GM19025 (cell line): ENCODE measurements at regions not wholly inside any gene's neighbourhood (a gene's known extent, or its start where the extent isn't known, plus 50 kb on each side); places are given as distances from the start of the nearest gene placed in this dataset.
"Not testable (repeated sequence)": the region's sequence is repeated elsewhere in the genome, so short reads cannot be mapped to it uniquely, and the experiment has no call there.

Experiments used
- ATAC-seq: cut with Tn5 transposase; IDR thresholded peaks from one replicate; pipeline ENCODE4 v1.9.1; 2021; ENCODE audit warnings: mild to moderate bottlenecking, low read depth, moderate library complexity; ENCODE audit not compliant: unreplicated experiment

GRCh38 chr4:26198931-26199330 lies 121.9 kb upstream of the RBPJ start:
- ATAC-seq: not testable (repeated sequence)

- no peak for ATAC-seq
Measured at GRCh38 chr4:26199596-26199995, 121.2 kb upstream of the RBPJ start.

DNA sequence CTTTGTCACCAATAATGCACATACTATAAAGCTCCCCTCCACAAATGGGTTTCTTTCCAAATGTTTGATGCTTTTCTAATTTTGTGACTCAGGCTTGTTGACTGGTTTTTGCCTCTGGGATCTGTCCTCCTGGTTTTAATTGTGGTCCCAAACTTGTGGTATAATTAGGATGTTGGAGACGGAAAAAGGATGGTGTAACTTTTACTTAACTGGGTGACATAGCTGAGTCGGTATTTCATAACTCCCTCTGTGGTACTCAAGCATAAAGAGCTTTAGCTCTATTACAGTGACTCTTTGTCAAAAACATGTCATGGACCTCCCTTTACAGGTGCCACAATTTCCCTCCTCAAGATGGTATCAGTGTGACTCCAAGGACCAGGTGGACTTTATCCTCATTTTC lies 119.7 kb upstream of the RBPJ start:
- ATAC-seq: no peak

GRCh38 chr4:26204249-26204825 lies 116.5 kb upstream of the RBPJ start:
- no peak for ATAC-seq

- no peak for ATAC-seq
Measured at GRCh38 chr4:26204911-26205370, 115.9 kb upstream of the RBPJ start.

DNA sequence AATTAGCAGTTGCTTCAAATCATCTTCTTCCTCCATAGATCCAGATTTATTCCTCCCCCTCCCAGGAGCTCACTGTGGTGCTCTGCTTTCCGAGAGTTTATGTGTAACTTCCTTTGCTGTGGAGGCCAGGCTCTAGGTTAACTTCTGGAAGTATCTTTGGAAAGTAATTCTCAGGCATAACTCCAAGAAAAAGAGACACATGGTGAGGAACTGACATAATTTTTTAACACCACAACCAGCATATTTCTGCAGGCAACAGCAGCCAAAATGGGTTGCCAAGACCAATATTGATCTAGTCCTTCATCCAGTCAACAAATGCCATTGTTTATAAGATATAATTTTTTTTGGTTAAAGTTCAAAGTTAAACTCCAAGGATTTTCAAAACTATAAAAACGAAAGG lies 114.5 kb upstream of the RBPJ start:
- no peak for ATAC-seq

DNA sequence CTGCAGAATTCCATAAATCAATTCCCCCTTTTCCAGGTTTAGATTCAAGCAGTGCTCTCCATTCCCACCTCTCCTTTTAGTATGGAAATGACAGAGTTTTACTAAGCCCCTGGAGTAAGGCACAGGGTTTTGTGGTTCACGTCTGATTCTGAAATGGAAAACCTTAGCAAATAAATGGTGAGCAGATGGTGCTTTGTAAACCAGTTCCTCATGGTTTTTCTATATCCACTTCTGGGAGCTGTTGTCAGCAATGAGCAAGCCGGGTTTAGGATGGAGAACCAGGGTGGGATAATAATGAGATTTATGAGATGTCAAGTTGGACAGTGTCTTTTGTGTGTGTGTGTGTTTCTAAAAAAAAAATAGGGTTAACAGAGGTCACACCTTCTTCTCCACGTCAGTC lies 113.8 kb upstream of the RBPJ start:
- no peak for ATAC-seq

DNA sequence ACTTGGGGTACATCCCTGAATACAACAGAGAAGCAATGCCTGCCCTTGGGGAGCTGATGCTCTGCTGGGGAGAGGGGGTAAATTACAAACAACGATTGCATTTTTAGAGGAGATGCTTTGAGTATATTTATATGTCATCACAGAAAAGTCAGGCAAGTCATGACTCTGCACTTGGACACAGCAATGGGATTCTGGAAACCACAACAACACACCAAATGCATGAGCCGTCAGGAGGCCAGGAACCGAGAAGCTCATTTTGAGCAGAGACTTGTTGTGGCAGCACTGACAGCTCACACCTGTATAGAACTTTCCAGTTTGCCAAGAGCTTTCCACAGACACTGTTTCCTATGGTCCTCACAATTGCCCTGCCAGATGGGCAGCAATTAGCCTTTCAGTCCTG lies 113.2 kb upstream of the RBPJ start:
- no peak for ATAC-seq

- no peak for ATAC-seq
Measured at GRCh38 chr4:26208237-26208994, 112.4 kb upstream of the RBPJ start.

DNA sequence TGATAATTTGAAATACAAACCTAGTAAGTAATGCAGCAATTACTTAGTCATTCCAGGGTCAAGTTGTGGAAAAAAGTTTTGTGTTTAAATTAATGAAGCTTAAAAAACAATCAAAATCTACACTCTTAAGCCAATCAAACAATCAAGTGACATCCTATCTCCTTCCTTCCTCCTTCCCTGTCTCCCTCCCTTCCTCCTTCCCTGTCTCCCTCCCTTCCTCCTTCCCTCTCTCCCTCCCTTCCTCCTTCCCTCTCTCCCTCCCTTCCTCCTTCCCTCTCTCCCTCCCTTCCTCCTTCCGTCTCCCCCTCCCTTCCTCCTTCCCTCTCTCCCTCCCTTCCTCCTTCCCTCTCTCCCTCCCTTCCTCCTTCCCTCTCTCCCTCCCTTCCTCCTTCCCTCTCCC lies 111.4 kb upstream of the RBPJ start:
- ATAC-seq: not testable (repeated sequence)

- no peak for ATAC-seq
Measured at GRCh38 chr4:26212528-26212927, 108.3 kb upstream of the RBPJ start.

DNA sequence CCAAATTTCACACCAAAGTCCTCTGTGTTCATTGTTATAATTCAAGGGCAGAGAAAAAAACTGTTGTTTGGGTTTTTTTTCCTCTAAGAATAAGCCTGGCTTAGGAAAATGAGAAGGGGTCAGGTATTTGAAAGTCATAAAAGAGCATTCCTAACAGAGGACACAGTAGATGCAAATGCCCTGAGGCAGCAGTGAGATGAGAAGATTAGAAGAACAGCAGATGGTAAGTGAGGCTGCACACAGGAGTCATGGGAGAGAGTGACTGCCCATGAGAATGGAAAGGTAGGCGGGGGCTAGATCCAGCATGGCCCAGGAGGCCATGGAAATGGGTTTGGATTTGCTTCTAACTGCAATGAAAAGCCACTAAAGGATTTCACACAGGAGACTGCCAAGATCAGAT lies 107.5 kb upstream of the RBPJ start:
- no peak for ATAC-seq

- no peak for ATAC-seq
Measured at GRCh38 chr4:26214994-26215393, 105.8 kb upstream of the RBPJ start.

- ATAC-seq: no peak
Measured at GRCh38 chr4:26215725-26216124, 105.1 kb upstream of the RBPJ start.

DNA sequence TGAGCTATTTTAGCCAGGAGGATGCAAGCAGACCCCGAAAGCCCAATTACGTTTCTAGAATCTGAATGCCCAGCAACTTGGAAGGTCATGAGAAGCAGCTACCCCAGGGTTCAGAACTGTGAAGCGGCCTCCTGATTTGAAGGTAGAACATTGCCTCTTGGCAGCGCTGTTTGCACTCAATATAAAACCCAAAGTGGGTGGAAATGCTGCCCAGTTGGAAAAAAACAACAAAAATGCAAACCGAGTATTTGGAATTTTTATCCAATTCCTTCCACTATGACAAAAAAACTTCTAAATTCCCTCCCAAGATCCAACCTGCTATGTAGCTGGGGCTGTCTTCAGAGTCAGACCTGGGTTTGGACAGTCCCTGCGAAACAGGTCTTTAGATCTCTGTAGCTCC lies 103.3 kb upstream of the RBPJ start:
- no peak for ATAC-seq

GRCh38 chr4:26217961-26218676 lies 102.7 kb upstream of the RBPJ start:
- ATAC-seq: peak; percentile 82

DNA sequence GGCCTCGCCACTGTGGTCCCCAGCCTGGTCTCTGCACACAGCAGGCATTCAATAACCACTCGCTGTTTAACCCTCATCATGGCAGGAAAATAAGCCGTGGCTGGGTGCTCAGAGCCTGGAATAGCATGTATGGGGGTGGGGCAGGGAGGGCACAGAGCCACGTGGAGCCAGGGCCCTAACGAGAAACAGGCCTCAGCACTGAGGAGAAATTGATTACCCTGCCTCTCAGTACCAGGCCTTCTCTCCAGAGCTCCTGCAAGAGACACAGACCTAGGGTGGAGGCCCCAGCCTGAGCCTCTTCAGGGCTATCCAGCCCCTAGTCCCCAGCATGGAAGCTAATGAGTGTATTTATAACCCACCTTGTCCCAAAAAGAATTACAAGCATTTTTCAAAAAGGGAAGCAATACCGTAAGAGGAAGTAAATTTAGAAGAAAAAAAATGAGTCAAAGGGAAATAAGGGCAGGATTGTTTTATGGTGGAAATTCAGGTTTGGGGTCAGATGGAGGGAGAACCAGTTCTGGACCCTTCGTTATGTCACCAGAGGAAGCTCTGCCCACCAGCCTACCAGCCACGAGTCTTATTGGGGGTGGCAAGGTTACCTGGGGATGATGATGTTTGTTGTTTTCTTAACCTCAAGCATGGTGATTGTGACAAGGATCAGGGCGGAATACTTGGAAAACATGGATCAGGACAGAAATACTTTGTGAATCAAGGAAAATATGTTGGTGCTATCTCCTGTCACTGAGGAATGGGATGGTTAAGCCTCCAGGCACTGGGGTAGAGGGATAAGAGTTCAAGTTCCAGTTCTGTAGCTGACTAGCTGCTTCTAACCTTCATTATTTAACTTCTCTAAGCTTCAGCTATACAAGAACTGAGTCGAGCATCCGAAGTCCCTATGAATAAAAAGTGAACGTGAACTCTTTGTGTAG lies 101.9 kb upstream of the RBPJ start:
- ATAC-seq: peak; percentile 11

- ATAC-seq: no peak
Measured at GRCh38 chr4:26220696-26221095, 100.1 kb upstream of the RBPJ start.

GRCh38 chr4:26223155-26223554 lies 97.7 kb upstream of the RBPJ start:
- no peak for ATAC-seq

GRCh38 chr4:26226629-26227376 lies 94.0 kb upstream of the RBPJ start:
- ATAC-seq: no peak
